GM19467 (cell line): ENCODE measurements at regions not wholly inside any gene's neighbourhood (a gene's known extent, or its start where the extent isn't known, plus 50 kb on each side); places are given as distances from the start of the nearest gene placed in this dataset.
"Not testable (repeated sequence)": the region's sequence is repeated elsewhere in the genome, so short reads cannot be mapped to it uniquely, and the experiment has no call there.

Source experiments
- ATAC-seq: cut with Tn5 transposase; IDR thresholded peaks from one replicate; pipeline ENCODE4 v1.9.1; 2021; ENCODE audit warnings: mild to moderate bottlenecking, moderate library complexity; ENCODE audit not compliant: unreplicated experiment

GRCh38 chr6:50993941-50994720 lies 175.5 kb downstream of the TFAP2B start:
- ATAC-seq, result peak; percentile 56

DNA sequence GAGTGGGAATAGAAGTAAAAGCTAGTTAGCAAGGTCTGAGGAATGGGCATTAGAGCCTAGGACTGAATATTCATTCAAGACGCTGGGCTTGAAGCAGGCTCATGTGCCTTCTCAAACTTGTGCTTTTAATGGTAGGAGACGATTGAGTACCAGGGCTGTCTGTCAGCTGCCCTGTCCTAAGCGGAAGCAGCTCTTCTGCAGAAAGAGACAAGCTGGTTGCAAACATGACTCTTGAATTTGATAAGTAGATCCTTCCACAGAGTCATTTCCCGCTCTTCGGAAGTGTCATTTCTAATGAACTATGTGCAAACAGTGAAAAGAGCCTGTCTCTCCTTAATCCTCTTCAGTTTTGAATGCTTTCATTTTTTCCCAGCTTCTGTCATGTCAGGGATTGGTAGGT lies 176.4 kb downstream of the TFAP2B start:
- ATAC-seq, result no peak

DNA sequence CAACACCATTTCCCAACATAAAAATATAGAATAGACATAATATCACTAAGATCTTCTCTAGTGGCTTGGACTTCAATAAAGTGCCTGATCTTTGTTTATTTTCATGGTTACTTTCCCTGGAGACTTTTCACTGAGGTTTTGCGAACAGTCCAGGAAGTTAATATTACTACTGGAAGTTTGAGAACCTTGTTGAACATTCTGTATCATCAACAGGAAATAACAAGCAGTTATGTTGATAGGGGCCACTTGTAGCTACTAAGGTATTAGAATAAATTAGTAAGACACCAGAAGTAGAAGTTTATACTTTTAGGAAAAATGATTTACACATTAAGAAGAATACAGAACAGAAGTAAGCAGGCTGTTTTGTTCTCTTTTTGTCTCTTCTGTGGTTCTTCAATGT lies 180.2 kb downstream of the TFAP2B start:
- no peak for ATAC-seq

- ATAC-seq, result no peak
Measured at GRCh38 chr6:51001399-51001798, 182.7 kb downstream of the TFAP2B start.

- no peak for ATAC-seq
Measured at GRCh38 chr6:51004380-51004779, 185.7 kb downstream of the TFAP2B start.

DNA sequence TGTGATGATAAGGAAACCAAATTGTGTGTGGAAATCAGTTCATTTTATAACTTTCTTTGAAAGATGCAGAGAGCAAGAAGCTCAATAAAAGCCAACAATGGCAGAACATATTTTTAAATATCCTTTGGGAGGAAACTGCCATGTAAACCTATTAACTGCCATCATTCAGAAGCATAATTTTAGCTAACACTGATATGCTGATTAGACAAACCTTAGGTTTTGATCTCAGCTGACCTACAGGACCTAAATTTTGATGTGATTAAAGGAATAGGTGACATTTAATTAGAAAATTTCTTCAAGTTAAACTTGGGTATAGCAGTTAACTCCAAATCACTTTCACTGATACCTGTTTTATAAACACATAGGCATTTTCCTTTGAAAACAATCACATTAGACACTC lies 187.1 kb downstream of the TFAP2B start:
- ATAC-seq, result no peak

DNA sequence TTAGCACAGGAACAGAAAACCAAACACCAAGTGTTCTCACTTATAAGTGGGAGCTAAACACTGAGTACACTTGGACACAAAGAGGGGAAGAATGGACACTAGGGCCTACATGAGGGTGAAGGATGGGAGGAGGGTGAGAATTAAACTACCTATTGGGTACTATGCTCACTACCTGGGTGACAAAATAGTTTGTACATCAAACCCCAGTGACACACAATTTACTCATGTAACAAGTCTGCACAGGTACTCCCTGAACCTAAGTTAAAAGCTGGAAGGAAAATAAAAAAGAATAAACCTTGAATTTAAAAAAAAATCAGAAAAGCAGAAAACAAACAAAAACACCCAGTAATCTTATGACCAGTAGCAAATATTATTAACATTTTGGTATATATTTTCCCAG lies 188.6 kb downstream of the TFAP2B start:
- no peak for ATAC-seq

GRCh38 chr6:51008693-51009092 lies 190.0 kb downstream of the TFAP2B start:
- not testable (repeated sequence) for ATAC-seq

- no peak for ATAC-seq
Measured at GRCh38 chr6:51013376-51013775, 194.7 kb downstream of the TFAP2B start.

- ATAC-seq, result no peak
Measured at GRCh38 chr6:51015394-51015793, 196.7 kb downstream of the TFAP2B start.

DNA sequence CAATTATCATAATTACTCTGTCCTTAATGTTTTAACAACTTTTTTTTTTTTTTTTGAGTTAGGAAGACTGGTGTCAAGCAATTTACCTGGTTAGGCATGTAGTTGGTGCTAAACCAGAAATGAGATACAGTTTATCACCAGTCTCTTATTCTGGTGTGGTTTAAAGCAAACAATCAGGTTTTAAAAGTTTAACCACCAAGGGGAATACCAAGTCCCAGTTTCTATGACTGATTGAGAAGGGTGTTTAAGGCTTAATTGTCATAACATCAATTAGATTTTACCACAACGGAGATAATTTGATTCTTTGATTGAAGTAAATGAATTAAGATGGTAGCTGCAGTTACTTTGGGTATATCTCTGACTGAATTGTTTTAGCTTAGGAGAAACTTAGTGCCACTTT lies 197.8 kb downstream of the TFAP2B start:
- no peak for ATAC-seq

DNA sequence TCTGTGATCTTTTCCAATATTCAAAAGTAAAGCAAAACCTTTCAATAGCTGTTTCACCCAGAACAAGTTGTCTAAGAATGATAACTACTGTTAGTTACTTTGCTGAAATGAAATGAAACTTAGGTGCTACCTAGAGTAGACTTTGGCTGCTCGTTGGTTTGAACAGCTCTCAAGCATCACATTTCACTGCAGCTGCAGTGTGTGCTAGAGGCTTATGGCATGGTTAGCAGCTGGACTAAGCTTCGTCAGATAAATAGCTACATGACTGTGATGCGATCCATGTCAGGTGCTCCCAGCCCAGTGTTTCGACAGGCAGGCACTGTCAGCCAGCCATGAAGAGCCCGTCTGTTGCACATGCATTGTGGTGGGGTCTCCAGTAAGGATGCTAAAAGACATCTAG lies 201.1 kb downstream of the TFAP2B start:
- no peak for ATAC-seq

DNA sequence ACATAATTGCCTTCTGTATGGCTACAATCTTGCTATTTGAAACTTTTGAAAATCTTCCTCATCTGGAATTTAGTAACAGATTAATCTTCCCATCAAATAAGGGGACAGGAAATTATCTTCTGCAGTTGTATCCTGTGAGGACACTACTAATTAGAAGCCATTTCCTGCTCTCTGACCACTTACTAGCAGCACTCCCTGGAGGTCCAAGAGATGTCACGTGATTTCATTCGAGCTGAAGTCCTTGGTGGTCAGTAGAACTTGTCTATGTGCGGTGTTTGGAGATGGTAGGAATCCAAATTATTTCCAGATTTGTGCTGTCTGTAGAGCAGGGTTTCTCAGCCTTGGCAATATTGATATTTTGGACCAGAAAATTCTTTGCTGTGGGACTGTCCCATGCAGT lies 202.5 kb downstream of the TFAP2B start:
- no peak for ATAC-seq

GRCh38 chr6:51024126-51024525 lies 205.5 kb downstream of the TFAP2B start:
- ATAC-seq, result no peak

DNA sequence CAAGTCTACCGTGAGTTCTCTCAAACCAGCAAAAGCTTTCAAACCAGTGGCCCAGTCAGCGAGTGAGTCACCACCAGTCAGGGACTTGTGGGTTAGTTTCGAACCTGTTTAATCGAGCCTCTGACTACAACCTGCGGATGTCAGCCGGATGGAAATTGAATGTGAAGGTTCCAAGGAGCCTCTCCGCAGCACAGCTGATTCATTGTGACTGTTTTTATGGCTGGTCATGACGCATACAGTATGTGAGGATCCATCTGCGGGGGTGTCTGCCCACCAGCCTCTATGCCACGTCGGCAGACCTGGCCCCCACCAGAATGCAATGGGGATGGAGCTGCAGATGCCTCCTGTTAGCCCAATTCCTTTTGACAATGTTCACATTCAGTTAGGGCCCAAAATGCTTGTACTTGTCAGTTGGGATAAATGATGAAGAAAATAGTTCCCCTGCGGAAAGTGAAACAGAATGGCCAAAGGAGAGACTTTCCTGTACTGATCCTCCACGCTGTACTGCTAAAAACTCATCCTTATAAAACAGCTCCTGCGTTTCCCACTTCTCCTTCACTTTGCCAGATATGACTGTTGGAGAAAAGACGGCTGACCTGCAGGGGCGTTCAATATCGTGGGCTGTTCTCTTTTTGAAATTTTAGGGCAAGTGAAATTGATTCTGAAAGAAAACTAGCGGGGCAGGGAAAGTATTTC lies 206.6 kb downstream of the TFAP2B start:
- ATAC-seq, result no peak

DNA sequence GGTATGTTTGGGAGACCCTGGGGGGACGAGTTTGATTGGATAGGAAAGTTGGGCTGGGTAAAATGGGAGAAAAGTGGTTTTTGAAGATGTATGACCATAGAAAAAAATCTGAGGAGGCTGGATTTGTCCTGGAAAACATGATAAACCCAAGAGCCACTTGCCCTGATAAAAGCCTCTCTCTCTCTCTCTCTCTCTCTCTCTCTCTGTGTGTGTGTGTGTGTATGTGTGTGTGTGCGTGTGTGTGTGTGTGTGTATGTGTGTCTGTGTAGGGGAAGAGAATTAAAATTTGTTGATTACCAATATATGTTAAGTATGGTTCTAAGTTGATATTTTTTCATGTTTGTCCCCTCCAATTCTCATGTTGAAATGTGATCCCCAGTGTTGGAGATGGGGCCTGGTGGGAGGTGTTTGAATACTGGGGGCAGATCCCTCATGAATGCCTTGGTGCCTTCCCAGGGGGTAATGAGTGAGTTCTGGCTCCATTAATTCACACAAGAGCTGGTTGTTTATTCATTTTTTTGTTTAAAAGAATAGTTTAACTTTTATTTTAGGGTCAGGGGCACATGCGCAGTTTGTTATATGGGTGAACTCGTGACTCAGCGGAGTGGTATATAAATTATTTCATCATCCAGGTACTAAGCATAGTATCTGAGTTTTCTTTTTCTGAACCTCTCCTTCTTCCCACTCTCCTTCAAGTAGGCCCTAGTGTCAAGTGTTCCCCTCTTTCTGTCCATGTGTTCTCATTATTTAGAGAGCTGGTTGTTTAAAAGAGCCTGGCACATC lies 208.8 kb downstream of the TFAP2B start:
- no peak for ATAC-seq

DNA sequence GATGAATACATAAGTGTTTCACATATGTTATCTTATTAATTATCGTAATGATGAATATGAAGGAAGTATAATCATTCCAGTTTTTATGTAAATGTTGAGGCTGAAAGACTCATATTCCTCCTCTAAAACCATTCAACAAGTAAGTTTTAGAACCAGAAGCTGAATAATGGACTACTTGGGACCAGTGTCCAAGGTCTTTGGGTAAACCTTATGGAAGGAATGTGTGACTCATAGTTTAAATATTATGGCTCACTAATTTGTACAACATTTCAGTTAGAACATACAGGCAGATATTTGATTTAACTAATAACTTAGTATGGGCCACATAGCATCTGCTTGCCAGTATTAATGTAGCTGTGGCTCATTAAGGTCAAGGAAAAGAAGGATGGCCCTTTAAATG lies 209.6 kb downstream of the TFAP2B start:
- ATAC-seq, result no peak

DNA sequence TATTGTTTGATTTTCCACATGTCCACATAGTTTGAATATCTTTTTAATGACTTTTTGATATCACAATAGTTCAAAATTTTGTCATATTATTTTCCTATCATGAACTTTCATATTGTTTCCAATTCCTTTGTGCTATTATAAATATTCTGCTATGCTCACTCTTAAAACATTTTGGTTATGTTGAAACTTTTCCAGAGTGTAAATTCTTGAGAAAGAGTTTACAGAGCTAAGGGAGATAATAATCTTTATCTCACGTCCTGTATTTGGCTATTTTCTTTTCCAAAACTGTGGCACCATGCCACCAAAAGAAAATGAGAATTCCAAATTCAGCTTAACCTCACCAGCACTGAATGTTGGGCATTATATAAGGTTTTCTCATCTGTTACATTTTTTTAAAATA lies 210.9 kb downstream of the TFAP2B start:
- no peak for ATAC-seq

GRCh38 chr6:51045548-51045947 lies 226.9 kb downstream of the TFAP2B start:
- ATAC-seq, result no peak

GRCh38 chr6:51049288-51049982 lies 230.8 kb downstream of the TFAP2B start:
- no peak for ATAC-seq
